Stimulated activated CD8-positive, alpha-beta memory T cell treated with anti-CD3 and anti-CD28 coated beads, Interleukin-4, amount 100 ng/mL, for 4 hours (primary cell): ENCODE measurements at regions not wholly inside any gene's neighbourhood (a gene's known extent, or its start where the extent isn't known, plus 50 kb on each side); places are given as distances from the start of the nearest gene placed in this dataset.

ENCODE experiments used
- DNase-seq, 2 donors: peaks; one replicate each; pipeline ENCODE4 v3.0.0-alpha.2; 2020; ENCODE audit warnings: low read depth in 2 of 2, low spot score in 1 of 2

- no peak for DNase-seq
Measured at GRCh38 chr13:104740641-104741222, 1674.5 kb upstream of the SLC10A2 start.

- no peak for DNase-seq
Measured at GRCh38 chr13:104737713-104738112, 1671.5 kb upstream of the SLC10A2 start.

DNA sequence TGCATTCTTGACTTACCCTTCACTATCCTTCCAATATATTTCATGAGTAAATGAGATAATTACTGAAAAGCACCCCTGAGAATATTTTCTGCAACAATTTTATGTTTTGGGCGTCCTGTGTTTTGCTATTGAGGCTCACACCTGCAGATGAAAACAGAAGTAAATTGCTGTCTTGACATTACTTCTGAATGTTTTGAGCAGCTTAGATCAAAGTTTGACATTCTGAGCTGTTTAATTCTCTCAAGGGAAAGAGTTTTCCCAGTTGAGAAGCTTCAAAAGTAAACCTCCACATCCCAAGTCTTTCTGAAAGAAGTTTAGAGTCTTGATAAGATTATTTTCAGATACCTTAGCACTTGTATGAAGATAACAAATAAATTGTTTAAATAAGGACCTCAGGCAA lies 1667.2 kb upstream of the SLC10A2 start:
- no peak for DNase-seq

DNA sequence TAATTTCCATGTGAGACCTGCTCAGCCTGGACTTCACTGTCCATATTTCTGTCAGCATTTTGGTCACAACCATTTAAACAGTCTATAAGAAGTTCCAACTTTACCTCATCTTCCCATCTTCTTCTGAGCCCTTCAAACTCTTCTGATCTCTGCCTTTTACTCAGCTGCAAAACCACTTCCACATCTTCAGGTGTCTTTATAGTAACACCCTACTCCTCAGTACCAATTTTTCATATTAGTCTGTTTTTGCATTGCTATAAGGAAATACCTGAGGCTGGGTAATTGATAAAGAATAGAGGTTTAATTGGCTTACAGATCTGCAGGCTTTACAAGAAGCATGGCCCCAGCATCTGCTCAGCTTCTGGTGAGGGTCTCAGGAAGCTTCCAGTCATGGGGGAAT lies 1648.9 kb upstream of the SLC10A2 start:
- DNase-seq, result no peak

GRCh38 chr13:104705031-104705750 lies 1639.0 kb upstream of the SLC10A2 start:
- DNase-seq, result no peak

- DNase-seq, result no peak
Measured at GRCh38 chr13:104701591-104701990, 1635.4 kb upstream of the SLC10A2 start.

DNA sequence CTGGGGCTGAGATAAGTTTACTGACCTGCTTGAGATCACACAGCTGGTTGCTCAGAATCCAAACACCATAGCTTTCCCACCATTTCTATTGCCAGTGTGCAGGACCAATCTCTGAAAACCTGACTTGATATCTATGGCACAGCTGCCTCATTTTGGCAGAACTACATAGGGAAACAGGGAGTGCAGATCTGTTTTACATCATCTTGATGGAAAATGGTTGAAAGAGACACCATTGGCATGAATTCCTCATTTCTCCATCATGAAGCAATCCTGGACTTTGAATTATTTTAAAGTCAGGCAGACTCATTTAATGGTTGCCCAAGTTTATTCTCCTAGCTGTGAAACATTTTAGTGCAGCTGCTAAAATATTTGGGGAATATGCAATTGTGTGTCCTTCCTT lies 1628.2 kb upstream of the SLC10A2 start:
- DNase-seq, result no peak

DNA sequence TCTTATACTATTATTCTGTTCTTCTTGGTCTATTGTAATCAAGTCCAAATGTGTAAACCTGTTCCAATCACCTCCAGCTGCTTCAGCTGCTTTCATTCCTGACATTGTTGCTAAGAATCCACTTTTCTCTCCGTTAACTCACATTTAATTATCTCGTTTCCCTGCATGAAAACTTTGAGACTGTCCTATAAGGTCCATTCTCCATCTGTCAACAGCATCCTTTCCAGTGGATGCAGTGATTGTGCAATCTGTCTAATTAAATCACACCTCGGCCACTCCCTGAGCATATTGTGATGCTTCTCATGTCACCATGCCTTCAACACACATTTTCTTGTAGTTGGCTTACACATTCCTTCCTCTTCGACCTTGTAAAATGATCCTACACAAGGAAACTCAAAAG lies 1626.9 kb upstream of the SLC10A2 start:
- no peak for DNase-seq

DNA sequence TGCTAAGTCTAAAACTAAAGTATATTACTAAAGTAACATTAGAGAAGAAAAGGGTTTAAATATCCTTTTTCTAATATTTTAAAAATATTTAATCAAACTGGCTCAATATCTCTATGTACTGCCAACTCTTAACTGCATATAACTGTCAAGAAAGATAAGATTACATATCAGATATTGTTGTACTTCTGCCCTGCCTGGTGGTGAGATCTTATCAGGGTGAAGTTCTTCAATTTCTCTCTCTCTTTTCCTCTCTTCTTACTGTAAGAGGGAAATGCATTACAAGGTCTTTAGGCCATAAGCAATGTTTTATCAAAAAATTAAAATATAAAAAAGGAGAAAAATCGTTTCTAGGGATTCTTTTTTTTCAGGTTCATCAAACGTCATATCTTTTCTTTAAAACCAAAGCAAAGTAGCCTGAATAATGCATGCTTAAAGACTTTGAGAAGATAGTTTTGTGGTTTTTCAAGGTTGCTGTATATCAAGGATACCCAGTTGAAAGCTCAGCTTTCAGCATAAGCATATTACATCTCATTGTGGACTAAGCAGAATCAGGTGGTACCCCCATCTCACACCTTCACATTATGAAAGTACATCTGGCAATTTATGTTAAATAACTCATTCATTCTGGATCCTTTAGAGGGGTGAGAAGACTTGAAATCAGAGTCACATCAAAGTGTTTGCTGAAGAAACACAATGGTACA lies 1625.7 kb upstream of the SLC10A2 start:
- DNase-seq, result no peak

DNA sequence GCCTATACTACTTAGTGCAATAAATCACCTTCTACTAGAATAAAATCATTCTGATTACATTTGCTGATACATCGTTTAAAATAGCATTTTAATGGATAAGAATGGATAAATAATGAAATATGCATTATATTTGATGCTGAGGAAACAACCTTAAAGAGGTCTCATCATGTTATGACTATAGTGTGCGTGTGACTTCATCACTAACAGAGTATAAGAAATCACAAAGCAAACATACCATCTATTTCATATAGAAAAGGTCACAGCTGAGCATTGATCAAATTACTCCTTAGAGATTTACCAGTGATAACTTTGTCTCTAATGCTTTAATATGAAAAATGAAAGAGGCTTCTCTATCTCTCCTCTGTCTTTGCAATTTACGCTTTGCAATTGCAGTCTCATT lies 1620.3 kb upstream of the SLC10A2 start:
- DNase-seq, result no peak

DNA sequence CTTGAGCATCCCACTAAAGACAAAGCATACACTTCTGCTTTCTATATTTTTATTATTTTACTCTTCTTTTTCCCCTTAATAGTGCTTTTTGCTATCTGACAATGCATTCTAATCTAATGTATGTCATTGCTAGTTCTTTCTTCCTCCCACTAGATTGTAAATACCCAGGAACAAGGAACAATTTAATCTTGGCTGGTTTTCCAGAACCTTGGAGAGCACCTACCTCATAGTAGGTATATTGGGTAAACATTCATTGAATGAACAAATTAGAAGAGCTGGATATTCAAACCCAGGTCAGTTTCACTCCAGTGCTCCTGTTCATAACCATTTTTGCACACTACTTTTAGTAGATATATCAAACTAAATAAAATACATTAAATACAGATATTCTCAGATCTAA lies 1617.6 kb upstream of the SLC10A2 start:
- DNase-seq, result no peak

DNA sequence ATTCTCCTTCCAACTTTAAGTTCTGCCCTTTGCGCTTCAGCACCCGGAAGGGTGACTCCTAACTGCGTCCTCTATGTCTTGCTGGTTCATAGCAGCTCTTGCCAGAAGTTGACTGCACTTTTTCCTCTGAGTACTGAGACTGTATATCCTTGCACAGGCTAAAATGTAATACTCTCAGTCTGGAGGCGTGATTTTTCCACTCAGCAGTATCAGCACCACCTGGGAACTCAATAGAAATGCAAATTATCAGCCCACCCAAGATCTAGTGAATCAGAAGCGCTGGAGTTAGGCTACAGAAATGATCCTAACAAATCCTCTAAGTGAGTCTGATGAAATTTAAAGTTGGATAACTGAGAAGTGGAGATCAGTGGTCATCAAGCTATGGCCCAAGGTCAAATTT lies 1611.9 kb upstream of the SLC10A2 start:
- no peak for DNase-seq

DNA sequence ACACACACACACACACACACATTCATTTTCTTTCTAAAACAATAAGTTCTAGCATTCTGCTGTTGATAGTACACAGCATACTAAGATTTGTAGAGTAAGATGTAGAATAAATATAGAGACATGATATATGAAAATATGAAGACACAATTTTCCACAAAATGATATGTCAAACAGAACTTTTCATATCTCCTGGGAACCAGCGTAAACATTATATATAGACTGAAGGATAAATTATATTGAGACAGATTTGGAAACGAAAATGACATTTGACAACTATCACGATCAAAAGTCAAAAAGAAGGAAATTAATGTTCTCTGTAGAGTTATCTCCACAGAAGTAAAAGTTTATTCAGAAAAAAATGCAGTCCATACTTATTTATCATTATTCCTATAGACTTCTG lies 1605.7 kb upstream of the SLC10A2 start:
- DNase-seq, result no peak

GRCh38 chr13:104657196-104657595 lies 1591.0 kb upstream of the SLC10A2 start:
- no peak for DNase-seq

- DNase-seq, result no peak
Measured at GRCh38 chr13:104650431-104650830, 1584.2 kb upstream of the SLC10A2 start.

DNA sequence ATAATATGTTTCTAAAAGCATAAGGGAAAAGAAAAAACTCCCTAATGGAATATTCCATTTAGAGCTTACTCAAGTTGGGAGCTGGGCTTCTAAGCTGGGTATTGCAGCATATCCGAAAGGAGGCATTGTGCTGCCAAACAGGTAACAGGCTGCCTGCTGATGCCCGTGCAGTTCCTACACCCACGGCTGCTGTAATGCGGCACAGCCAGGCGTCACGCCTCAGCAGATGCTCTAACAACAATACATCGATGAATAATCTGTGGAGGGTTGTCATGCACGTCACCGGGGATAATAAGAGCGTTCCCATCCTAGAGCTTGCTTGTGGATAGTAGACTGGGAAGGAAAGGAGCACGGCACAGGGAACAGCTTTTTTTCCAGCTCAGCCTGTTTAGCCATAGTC lies 1582.1 kb upstream of the SLC10A2 start:
- no peak for DNase-seq

DNA sequence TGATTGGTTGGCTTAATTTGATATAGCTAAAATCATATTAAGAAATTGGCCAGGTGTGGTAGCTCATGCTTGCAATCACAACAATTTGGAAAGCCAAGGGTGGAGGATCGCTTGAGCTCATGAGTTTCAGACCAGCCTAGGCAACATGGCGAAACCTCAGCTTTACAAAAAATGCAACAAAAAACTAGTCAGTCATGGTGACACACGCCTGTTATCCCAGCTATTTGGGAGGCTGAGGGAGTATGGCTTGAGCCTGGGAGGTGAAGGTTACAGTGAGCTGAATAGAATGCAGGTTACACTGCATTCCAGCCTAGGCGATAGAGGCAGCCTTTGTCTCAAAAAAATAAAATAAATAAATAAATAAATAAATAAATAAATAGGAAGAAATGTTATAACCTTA lies 1579.6 kb upstream of the SLC10A2 start:
- no peak for DNase-seq

GRCh38 chr13:104641309-104641708 lies 1575.1 kb upstream of the SLC10A2 start:
- DNase-seq, result no peak

DNA sequence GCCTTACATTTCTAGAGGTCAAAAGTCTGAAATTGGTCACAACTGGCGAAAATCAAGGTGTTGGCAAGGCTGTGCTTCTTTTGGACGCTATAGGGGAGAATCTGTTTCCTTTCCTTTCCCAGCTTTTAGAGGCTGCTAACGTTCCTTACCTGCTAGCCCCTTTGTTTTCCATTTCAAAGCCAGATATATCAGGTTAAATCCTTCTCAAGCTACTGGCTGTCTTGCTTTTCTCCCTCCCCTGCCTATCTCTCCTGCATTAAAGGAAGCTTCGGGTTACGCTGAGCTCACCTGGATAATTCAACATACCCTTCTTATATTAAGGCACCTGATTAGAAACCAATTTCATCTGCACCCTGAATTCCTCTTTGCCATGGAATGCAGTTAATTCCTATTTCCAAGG lies 1569.7 kb upstream of the SLC10A2 start:
- no peak for DNase-seq

- DNase-seq, result no peak
Measured at GRCh38 chr13:104634016-104634415, 1567.8 kb upstream of the SLC10A2 start.

GRCh38 chr13:104632736-104633135 lies 1566.5 kb upstream of the SLC10A2 start:
- DNase-seq, result no peak

GRCh38 chr13:104625201-104625600 lies 1559.0 kb upstream of the SLC10A2 start:
- no peak for DNase-seq

- DNase-seq, result no peak
Measured at GRCh38 chr13:104616990-104617389, 1550.8 kb upstream of the SLC10A2 start.
